GM18511 (cell line): ENCODE measurements at regions not wholly inside any gene's neighbourhood (a gene's known extent, or its start where the extent isn't known, plus 50 kb on each side); places are given as distances from the start of the nearest gene placed in this dataset.
A peak's percentile ranks its signal among the peaks of the same experiment; 100 is the strongest.

Experiments
- ATAC-seq: cut with Tn5 transposase; IDR thresholded peaks from one replicate; pipeline ENCODE4 v1.9.1; 2021; ENCODE audit warnings: mild to moderate bottlenecking, moderate library complexity; ENCODE audit not compliant: unreplicated experiment

DNA sequence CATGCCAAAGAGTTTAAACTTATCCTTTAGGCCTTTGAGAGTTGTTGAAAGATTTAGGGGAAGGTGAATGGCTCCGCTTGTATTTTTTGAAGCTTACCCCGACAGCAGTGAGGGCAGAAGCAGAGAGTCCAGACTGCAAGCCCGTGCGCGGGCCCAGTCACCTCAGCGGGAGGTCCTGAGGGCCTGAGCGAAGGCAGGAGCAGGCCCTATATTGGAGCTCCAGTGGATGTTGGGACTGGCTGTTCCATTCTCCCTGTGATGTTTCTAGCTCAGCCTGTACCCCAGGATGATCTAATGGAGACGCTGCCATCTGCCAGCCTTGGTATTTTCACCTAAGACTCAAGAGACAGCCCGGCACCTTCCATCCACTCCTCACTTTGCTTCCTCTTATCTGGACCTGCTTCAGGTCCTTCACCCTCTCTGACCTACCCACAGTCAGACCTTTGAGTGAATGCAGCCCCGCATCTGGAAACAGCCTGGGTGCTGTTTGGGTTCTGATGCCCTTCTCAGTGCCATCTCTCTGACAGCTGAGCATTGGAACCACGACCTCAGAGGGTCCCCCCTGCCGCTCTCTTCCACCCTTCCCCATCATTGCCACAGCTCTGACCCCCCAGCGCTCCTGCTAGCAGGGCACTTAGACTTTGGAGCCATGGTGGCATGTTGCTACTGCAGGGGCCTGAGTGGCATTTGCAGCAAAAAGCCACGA, 628.2 kb upstream of the CADM1 start:
- ATAC-seq: no peak

DNA sequence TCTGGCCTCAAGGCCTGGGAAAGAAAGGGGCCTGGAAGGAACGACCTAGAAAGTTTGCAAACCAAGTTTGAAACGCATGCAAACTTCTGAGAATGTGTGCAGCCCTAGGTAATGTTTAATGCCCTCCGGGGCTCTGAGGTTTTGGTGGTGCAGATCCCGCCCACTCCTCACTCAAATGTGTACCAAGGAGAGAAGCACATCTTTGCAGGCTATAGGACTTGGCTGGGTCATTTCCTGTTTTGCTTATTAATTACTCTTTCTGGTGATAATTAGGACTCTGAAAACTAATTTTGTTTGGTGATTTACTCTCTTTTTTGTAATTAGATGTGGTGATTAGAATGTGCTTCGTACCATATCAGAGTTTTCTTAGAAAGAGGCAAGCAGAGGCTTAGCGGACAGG, 625.9 kb upstream of the CADM1 start:
- peak; percentile 76 for ATAC-seq

DNA sequence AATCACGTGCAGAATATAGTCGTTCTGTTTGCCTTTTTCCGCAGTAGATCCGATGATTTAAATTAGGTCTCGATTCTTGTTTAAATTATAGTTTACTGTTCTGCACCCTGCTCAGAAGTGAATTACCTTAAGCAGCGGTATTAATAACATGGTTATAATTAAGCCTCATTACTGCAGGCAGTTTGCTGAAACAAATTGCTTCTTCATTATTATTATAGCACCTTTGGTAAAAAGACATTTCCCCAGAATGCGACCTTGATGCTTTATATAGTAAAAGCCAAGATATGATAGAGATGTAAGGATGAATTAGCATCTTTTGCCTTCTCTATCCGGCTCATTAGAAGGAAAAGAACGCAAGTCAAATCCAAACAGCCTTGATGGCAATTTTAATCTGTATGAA, 625.2 kb upstream of the CADM1 start:
- no peak for ATAC-seq

DNA sequence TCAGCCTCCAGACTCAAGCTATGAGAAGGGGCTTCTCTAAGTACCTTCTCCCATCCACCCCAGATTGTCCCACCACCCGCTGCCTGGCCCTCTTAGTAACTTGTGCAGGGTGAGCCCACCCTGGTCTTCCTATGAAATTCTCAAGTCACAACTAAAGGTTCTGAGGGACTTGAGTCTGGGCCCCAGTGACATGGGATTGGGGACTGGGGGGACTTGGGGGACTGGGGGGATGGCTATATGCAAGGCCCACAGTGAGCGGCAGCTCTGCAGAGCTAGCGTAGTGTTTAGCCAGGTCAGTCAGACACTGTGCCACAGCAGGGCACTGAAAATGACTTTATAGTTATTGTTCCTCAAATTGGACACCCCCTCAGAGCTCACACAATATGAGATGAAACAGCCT, 622.3 kb upstream of the CADM1 start:
- ATAC-seq: no peak

DNA sequence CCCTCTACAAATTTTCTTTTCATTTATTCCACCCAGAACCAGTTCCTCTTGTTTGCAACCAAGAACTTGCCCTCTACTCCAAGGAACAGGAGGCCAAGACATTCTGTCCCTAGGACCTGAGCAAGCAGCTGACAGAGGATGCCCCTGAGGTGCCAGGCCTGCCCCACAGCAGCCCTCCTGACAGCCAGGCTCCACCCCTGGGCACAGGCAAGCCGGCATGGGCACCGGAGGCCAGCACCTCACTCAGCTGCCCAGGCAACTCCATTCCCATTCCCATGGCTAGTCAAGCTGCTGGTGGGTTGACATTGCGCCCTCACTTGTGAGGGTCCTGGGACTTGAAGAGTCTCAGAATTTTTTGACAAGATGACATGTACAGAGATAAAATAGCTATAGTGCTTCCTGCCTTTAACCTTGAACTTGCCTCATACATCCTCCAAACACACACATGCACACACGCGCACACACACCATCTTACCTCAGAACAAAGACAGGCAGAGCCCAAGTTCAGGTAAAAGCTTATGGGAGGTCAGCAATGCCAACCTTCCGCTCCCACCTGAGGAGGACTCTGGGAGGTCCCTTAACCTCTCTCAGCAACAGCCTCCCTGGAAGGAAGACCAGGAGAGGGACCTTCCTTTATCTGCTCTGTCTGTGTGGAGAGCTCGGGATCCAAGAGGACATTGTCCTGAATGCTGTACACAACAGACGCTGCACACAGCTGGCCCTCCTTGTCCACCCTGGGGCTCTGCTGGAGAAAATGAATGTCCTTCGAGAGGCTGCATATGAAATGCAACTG, 620.9 kb upstream of the CADM1 start:
- no peak for ATAC-seq

DNA sequence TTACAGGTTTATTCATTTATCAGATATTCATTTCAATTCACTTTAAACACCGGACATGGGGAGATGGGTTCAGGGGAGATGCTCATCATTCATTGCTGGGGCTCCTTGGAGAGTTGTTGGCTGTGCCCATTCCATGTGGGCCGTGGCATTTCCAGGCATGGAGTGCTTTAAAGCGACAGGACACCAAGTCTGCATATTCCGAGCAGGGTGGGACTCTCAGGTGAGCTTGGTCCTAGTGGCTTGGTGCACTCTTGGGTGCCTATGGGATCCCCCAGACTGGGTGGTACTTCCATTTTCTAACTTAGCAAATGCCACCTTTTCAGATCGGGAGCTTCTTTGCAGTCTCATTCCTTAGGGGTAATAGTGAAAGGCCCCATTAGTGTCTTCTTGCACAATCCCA, 619.5 kb upstream of the CADM1 start:
- no peak for ATAC-seq

DNA sequence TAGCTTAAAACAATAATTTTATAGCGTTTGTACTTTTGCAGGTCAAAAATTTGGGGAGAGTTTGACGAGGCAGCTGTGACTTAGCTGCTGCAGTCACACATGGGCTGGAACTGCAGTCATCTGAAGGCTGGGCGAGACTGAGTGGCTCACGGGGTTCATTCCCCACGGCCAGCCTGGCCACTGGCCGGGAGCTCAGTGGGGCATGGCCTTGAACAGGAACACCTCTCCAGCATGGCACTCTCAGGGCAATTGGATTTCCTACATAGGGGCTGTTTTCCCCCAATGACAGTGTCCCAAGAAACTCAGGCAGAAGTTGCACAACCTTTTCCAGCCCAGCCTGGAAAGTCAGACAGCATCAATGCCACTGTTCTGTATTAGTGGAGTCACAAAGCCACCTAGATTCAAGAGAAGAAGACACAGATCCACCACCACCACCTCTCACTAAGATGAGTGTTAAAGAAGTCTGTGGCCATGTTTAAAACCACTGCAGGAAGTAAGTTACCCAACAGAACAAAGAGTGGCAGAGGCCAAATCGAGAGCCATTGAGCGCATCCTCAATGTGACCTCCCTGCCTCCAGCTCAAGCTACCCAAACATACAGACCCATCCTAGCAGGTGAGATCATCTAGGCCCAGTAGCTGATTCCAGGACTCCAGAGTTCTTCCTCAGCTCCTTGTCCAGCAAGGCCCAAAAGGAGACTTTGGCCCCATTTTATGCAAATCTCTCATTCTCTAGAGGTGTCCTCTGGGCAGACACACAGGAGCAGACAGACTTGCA, 618.7 kb upstream of the CADM1 start:
- no peak for ATAC-seq

DNA sequence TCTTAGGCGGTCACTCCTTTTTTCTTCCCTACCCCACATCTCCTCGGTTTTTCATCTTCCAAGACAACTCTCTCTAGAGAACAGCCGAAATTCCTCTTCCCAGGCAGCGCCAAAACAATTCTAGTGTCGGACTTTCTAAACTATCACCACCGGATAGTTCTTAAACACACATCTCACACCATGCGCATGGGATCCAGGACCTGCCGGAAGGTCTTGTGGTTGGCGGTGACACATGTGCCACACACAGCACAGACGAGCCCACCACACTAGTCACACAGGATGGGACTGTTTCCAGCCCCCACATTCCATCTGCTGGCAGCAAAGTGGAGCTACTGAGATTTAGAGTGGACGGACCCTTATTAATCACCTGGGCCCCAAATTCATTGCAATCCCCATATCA, 614.9 kb upstream of the CADM1 start:
- no peak for ATAC-seq

DNA sequence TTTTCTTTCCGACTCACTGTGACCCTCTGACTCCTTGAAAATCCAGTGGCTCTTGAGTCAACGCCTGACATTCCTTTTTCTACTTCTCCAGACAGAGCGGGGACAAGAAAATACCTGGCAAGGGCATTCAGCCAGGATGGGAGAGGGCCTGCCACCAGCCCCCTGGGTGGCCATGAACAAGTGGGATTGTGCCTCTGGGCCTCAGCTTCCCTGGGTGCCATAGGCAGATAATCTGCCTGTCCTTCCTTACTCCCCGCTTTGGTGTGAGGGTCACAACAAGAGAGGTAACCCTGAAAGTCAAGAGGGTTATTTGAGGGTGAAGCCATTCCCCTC, 613.9 kb upstream of the CADM1 start:
- ATAC-seq: no peak

DNA sequence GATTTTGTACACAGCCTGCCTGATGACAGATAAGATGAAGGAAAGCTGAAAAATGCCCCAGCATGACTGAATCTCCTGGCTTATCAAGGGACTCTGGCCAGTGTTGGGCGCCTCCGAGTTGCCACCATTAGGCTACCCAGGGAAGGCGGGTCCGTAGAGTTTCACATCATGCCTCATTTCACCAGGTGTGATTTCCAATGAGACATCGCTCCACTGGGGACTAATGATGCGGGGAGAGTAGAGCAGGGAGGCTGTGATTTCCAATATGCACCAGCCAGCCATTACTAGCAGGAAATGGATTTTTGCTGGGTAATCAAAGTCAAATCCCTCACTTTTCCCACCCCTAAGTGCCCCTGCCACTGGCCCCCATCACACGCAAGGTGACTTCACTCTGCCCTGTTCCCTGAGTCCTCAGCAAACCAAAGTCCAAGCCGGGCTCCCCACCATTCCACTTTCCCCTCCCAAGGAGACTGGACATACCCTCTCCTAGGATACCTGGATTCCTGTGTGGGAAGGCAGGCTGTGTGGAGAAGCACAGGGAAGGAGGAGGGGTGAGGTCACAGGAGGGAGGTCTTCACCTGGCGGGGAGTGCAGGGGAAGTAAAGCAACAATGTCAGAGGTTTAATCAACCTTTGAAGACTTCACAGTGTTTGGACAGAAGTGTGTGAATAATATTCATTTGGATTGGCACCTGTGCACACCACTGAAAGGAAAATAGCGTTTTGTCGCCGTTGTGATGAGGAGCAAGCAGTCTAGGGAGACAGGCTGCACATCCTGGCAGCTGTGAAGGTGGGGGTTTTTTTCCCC, 613.3 kb upstream of the CADM1 start:
- no peak for ATAC-seq

DNA sequence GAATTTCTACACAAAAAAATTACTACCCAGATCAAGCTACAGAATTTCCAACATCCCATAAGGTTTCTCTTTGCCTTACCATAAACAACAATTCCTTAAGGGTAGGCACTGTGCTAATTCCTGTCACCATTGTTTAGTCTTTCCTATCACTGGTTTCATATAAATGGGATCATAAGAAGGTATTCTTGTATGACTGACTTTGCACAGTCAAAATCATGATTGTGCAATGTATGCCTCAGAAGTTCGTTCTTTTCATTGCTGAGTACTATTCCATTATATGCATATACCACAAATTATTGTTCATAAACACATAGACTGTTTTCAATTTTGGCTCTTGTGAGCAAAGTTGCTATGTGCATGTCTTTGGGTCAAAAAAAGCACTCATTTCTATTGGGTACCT, 611.6 kb upstream of the CADM1 start:
- ATAC-seq: no peak

DNA sequence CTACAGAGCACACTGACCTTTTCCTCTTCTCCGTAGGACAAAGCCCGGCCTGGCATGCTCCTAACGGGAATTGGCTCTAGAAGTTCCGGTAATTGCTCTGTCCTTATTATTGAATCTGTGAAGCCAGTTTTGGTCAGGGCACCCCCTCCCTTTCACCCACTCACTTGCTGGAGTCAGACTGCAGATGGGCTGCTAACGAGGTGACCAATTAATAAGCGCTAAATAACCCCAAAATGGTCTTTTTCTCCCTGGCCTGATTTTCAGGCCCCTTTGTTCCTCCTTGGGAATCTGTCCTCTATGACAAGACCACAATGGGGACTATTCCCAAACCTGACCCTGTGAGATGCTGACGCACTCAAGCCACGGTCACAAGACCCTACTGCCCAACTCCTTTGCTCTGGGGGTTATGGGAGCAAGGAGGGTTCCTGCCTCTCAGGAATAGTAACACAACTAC, 610.0 kb upstream of the CADM1 start:
- no peak for ATAC-seq

DNA sequence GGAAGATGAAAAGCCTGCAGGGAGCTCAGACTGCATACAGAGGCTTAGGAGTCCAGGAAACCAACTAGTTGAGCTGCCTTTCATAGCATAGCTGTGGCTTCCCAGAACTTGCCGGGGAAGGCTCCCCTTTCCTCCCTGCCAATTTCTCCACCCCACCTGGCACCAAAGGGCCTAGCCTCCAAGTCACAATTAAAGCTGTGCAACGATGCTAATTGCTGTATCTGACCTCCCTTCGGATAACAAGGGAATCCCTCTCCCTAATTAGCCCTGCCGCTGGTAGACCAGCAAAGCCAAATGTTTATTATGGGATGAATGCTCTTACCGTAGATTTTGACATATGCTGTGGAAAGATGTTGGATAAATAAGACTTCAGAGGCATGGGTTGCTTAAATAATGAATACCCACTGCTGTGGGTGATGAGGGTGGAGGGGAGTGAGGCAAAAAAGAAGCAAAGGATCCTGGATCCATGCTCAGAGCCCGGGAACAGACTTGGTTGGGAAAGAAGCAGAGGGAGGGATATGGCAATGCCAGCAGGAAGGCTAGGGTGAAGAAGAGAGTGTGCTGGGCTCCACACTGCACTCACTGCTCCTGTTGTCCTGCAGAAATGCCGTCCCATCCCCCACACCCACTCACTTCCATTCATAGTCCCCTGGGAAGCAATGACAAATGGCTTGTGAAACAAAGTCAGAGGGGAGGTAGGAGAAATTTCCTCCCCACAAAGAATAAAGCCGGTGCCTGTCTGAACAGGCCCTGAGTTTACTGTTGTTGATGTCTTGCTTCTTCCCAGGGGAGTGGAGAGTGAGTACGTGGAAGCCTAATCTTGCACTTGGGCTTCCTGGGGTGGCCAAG, 608.1 kb upstream of the CADM1 start:
- ATAC-seq: no peak

DNA sequence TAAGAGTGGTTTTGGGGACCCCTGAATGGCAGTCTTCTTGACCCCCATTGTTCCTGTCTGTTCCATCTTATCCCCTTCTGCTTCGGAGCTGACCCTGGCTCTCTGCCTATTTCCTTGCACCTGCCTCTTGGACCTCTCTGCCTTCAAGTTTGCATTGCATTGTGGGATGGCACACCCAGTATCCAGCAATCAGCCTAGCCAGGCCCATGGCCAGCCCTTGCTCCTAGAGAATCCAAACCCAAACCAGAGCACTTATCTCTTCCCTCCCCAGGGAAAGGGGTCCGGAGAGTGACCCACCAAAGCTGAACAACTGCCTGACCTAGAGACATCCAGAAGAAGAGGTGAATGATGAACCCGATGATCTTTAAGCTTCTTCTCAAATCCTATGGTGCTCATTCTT, 607.3 kb upstream of the CADM1 start:
- no peak for ATAC-seq

DNA sequence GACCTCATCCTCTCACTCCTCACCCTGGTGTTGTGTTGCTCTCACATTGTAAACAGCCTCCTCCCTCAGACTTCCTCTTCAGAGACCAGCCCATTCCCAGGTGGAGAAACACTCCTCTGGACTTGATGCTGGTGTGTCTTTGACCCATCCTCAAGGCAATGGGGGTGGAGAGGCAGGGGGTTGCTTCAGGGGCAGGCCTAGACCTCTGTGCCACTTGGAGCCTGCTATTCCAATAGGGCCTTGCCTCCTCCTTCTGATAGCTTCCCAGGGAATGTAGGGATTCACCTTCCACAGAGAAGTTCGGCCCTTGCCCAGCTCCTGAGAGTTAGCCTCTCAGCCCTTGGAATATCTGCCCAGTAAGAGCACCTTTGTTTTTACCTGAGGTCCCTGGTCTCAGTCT, 606.6 kb upstream of the CADM1 start:
- ATAC-seq: no peak

DNA sequence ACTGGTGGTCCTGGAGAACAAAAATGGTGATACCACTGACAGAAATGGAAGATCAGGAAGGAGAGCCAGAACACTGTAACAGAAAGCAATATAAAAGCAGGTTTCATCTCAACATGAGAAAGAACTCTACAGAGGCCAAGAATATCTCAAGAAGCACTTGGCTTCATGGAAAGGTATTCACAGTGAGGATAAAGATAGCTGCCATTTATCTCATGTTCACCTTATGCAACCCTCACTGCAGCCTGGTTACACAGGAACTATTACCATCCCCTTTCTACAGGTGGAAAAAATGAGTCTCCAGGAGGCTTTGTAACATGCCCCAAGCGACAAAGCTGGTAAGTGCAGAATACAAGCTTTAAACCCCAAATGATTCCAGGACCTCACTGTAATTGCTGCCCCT, 606.1 kb upstream of the CADM1 start:
- no peak for ATAC-seq

DNA sequence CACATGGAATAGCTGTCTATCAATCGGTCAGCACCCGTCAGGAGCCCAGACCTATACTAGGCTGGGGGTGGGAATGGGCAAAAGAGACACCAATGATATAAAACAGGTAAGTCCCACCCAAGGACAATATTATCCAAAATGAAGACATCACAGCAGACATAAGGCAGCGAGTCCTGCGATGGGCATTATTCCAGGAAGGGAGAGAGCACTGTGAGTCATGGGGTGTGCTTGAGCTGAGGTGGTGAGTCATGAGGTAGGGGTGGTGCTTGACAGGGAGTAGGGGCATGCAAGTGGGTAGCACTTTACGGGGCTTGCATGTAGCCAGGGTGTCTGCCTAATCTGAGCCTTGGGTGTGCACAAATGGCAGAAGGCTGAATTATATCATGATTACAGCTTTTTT, 605.0 kb upstream of the CADM1 start:
- no peak for ATAC-seq

DNA sequence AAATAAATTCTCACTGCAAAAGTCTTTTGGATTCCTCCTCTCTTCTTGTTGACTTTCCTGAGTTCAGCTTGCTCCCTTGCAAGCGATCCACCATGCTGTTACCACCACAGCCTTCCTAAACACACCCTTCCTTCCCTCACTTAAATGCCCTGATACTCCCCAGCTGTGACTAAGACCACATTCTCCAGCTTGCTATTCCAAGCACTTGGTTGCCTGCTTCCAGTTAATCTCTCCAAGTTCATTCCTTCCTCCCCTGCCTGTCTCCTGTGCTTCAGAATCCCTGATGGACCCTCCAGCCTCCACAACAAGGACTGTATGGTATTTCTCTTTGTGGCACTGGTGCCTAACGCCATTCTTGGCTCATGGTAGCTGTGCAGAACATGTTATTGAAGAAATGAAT, 603.9 kb upstream of the CADM1 start:
- no peak for ATAC-seq

DNA sequence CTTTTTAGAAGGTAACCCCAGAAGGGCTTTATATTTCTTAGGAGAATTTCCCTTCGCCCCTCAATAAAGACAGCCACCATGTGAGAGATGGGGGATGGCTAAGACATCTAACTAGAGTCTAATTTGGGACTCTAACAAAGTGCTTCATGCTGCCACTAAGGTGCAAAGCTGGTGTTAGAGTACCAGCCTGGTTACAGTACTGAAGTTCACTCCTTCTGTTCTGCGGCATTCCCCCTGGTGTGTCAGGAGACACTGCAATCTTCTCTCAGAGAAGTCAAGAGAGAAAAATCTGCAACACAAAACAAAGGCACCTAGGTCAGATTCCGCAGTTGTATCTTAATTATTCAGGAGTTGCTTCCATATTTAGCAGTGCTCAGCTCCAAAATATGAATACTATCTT, 603.0 kb upstream of the CADM1 start:
- no peak for ATAC-seq

DNA sequence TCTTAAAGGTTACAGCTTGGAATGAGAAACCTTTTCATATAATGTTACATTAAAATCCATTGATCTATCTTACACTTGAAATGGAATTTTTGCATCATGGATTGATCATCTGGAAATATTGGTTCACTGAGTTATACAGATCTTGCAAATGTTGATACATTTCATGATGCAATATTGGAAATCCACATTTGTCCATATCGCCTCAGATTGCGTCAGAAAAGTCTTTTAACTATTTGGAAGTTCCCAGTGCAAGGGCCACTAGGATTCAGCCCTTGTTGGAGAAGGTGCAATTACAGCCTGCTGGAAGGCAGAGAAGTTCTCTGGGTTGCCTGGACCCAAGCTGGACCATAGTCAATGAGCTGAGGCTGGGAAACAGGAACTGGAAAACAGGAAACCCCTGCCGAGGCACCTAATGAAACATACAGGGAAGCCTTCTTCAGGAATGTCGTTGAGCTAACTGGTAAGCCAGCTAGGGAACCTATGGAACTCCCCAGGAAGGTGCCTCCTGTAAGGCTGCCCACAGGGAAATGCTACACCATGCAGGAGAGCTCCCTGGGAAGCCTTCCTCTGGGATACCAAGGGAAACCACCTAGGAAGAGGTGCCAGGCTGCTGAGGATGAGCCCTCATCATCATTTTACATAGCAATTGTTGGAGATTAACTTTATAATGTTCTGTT, 600.4 kb upstream of the CADM1 start:
- no peak for ATAC-seq
